NCI-H2107 treated with DMSO at 0.1 percent for 48 hours (cell line): ENCODE measurements at regions not wholly inside any gene's neighbourhood (a gene's known extent, or its start where the extent isn't known, plus 50 kb on each side); places are given as distances from the start of the nearest gene placed in this dataset.

Source experiments
- DNase-seq: peaks from one replicate; lab custom pipeline; 2025; ENCODE audit not compliant: unreplicated experiment; lab: John Stamatoyannopoulos, UW

GRCh38 chr10:123518765-123519164, 147.4 kb upstream of the GPR26 start:
- DNase-seq, result no peak

- DNase-seq, result no peak
Observed at GRCh38 chr10:123519861-123520260, 146.3 kb upstream of the GPR26 start.

DNA sequence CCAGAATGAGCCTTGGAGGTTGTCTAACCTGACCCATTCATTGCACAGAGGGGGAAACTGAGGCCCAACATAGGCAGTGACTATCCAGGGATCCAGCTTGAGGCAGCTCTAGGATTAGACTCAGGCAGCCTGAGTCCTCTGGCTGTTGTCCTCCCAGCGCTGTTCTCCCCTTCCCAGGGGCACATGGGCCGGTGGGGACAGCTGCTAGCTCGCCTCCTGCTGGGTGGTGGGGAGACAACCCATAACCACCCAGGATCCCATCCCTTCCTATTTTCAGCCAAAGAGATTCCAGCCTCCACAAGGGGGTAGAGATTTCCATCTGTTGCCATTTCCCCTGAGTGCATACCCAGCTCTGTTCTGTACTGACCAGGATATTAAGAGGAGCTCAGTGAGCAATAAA, 145.1 kb upstream of the GPR26 start:
- DNase-seq, result no peak

- DNase-seq, result no peak
Observed at GRCh38 chr10:123521556-123521955, 144.6 kb upstream of the GPR26 start.

DNA sequence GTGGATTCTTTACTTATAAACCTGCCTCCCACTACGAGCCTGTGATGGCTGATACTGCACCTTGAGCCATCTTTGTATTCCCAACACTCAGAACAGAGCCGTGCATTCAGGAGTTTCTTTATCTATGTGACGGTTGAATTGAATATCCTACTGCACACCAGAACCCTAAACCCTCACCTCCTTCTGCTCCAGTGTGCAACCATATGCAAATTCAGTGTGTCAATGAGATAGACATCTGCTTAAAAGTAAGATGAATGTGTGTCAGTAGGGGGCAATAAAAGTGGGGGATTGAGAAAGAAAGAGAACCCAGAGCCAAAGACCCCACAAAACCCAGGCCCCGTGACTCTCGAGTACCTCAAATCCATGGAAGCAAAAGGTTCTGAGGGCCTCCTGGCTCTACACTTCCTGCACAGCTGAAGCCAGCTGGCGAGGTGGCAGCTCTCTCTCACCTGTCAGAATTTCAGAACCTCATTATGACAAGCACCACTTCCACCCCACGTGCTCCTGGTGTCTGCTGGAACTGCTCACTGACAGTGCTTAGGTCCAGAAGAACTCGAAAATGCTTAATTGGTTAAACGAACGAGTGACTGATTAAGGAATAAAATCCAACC, 143.3 kb upstream of the GPR26 start:
- DNase-seq, result no peak

- DNase-seq, result no peak
Observed at GRCh38 chr10:123523833-123524232, 142.3 kb upstream of the GPR26 start.

DNA sequence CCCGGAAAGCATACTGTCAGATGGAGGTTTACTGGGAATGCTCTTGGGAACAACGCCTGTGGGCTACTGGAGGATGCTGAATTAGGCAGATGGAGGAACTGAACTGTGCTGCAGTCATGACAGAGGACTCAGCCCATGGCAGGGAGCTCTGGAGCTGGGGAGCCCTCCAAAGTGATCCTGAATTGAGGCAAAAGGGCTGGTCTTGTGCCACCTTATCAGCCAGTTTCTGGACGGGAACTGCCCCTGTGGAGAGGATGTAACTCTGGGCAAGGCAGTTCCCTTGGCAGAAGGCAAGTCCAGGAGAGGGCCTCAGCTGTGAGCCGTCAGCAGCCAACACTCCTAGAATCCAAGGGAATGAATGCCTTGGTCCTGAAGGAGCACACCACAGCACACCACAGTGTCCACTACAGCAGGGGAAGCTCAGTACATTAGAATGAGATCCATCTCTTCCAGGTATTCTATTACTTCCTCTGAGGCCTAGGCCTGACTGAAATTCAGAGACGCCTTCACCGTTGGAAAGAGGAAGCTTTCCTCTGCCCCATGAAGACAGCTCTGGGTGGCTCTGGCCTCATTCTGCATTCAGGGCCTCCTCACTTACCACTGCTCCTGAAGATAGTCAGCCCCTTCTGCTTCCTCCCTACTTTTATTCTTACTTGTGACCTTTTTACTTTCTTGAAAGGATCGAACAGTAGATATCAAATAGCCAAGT, 139.6 kb upstream of the GPR26 start:
- DNase-seq, result no peak

- DNase-seq, result no peak
Observed at GRCh38 chr10:123527151-123527550, 139.0 kb upstream of the GPR26 start.

GRCh38 chr10:123529146-123529760, 136.9 kb upstream of the GPR26 start:
- DNase-seq, result no peak

GRCh38 chr10:123530166-123530870, 135.8 kb upstream of the GPR26 start:
- DNase-seq, result no peak

DNA sequence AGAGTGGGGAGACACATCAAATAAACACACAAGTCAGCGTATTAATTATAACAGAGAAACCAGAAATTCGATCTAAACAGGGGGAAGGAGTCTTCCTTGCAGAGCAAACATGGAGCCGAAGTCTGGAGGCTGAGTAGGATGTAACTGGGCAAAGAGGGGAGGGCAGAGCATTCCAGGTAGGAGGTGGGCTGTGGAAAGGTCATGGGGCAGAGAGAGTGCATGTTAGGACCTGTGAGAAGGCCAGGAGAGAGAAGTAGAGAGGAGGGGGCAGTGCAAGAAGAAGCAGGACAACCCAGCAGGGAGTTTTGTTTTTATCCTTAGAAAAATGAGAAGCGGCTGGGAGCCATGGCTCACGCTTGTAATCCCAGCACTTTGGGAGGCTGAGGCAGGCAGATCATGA, 130.8 kb upstream of the GPR26 start:
- no peak for DNase-seq

DNA sequence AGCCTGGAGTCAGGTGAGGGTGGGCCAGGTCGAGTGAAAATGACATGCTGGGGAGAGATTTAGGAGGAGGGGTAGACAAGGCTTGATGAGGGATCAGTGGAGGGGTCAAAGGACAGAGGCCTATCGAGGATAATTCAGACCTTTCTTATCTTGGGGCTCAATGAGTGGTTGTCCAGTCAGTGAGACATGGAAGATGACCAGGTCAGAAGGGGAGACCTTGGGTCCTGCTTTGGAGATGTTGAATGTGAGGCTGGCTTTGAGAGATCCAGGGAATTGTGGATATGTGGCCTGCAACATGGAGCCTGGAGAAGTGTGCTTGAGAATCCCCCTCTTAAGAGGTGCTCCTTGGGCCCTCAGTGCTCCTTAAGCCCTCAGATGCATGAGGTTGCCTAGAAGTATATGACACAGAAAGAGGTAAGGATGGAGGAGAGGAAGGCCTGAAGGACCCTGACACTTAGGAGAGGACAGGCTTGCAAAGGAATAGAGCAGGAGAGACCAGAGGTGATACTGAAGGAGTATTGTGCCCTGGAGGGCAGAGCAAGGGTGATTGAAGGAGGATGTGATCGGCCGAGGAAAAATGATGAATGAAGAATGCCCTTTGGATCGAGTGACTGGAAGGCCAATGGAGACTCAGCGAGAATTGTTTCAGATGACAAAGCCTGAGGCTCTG, 129.8 kb upstream of the GPR26 start:
- no peak for DNase-seq

DNA sequence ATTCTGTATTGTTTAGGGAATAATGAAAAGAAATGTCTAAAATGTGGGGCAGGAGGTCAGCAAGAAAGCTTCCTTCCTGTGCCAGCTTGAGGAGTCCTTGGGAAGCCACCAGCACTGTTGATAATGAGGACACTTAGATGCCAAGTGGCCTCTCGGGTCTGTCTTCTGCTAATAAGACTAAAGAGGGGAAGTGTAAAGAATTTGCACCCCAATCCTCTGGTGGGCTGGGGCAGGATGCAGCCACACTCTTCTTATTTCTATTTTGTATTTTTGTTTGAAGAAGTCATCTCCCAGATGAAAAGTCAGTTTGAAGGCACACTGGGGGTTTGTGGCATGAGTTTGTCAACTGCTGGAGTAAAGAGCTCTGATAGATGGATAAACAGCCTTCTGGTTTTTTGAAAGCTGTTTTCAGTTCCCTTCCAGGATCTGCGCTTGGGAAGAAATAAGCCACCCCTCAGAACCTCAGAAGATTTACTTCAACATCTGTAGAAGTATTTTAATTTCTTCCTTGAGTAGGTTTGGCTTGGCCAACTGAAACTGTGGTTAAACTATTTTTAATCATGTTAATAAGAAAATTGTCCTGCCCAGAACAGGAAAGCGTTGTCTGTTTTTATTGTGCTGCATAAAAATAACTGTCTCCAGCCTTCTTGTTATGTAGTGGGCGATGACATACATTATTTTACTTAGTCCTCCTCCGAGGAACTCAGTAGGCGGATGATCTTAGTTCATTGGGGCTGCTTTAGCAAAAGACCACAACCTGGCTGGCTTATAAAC, 128.8 kb upstream of the GPR26 start:
- DNase-seq, result no peak

GRCh38 chr10:123538401-123539320, 127.5 kb upstream of the GPR26 start:
- DNase-seq, result no peak

GRCh38 chr10:123544986-123545385, 121.2 kb upstream of the GPR26 start:
- no peak for DNase-seq

DNA sequence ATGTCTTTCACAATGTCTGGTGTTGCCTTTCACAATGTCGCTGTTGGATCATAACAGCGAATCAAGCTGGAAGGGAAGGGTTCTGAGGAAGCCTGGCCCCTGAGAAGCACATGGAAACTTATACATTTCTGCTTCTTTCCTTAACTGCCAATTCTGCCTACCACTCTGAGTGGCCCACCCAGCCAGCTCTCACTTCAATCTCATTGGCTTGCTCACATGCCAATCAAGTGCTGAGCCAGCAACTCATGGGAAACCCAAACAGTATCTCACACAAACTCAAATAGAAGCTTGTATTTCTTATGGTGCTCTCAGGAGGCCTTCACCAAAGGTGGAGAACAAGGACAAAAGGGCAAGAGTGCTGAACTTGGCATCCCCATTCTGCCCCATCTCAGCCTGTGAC, 117.4 kb upstream of the GPR26 start:
- DNase-seq, result no peak

DNA sequence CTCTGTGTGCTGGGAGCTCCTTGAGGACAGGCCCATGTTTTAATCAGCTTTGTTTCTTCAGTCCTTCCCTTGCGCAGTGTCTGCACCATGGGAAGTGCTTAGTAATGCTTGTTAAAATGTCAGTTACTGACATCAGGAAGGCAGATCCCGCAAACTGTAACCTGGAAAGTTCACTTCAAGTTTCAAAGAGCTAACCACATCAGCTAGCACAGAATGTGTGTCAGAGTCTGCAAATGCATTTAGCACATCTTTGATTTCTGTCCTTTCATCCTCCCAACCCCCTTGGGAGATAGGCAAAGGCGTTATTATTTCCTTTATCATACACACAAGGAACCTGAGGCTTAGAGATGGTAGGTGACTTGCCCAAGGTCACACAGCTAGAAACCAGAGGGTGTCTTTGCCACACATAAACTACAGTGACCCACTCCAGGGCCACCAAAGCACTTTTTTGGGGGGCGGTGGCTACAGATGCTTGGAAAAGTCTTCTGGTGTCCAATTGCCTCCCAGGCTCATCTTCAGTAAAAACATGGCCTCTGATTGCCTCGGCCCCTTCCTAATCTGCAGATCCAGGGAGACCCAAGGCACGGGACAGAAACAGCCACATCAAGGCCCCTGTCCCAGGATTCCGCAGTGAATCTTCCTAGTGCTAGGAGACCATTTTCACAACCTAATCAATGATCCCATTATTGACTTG, 116.2 kb upstream of the GPR26 start:
- DNase-seq, result no peak

GRCh38 chr10:123550675-123551096, 115.5 kb upstream of the GPR26 start:
- DNase-seq, result no peak

- DNase-seq, result no peak
Observed at GRCh38 chr10:123551259-123551658, 114.9 kb upstream of the GPR26 start.
